ENCODE measurements at regions not wholly inside any gene's neighbourhood (a gene's known extent, or its start where the extent isn't known, plus 50 kb on each side); places are given as distances from the start of the nearest gene placed in this dataset.

- POLR2A ChIA-PET, result no interaction called here
- TF ChIP-seq NFRKB (IDR thresholded peaks at IDR 0.05) (no peak), ARNT (IDR thresholded peaks at IDR 0.05) (no peak), FOXK2 (IDR thresholded peaks at IDR 0.05) (no peak), FOXM1 (IDR thresholded peaks at IDR 0.05; ENCODE audit: borderline replicate concordance) (no peak), SUZ12 (IDR thresholded peaks at IDR 0.05) (no peak), L3MBTL2 (conservative IDR thresholded peaks at IDR 0.05) (no peak), CTBP1 (IDR thresholded peaks at IDR 0.05; ENCODE audit: borderline replicate concordance) (no peak)
- TF ChIP-seq, protein P1, sequence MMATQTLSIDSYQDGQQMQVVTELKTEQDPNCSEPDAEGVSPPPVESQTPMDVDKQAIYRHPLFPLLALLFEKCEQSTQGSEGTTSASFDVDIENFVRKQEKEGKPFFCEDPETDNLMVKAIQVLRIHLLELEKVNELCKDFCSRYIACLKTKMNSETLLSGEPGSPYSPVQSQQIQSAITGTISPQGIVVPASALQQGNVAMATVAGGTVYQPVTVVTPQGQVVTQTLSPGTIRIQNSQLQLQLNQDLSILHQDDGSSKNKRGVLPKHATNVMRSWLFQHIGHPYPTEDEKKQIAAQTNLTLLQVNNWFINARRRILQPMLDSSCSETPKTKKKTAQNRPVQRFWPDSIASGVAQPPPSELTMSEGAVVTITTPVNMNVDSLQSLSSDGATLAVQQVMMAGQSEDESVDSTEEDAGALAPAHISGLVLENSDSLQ (IDR thresholded peaks at IDR 0.05), result no peak
- no peak for DNase-seq (ENCODE audit: extremely low spot score)
- CTCF ChIA-PET, result no interaction called here
Observed at GRCh38 chr2:60329225-60329624, 224.2 kb downstream of the BCL11A start.

- ChIA-PET CTCF (no interaction called here), POLR2A (no interaction called here)
- TF ChIP-seq FOXA1 (IDR thresholded peaks at IDR 0.05) (no peak), FOXM1 (IDR thresholded peaks at IDR 0.05; ENCODE audit: borderline replicate concordance) (no peak), TARDBP (IDR thresholded peaks at IDR 0.05) (no peak), ELF4 (IDR thresholded peaks at IDR 0.05) (no peak), HDGF (IDR thresholded peaks at IDR 0.05; ENCODE audit: borderline replicate concordance) (no peak), ARNT (IDR thresholded peaks at IDR 0.05) (no peak), SUZ12 (IDR thresholded peaks at IDR 0.05) (no peak), L3MBTL2 (conservative IDR thresholded peaks at IDR 0.05) (no peak), LEF1 (IDR thresholded peaks at IDR 0.05; ENCODE audit: borderline replicate concordance) (no peak), FOXK2 (IDR thresholded peaks at IDR 0.05) (no peak), BHLHE40 (IDR thresholded peaks at IDR 0.05; ENCODE audit: borderline replicate concordance) (no peak), NFRKB (IDR thresholded peaks at IDR 0.05) (no peak), SP1 (IDR thresholded peaks at IDR 0.05) (no peak), CTBP1 (IDR thresholded peaks at IDR 0.05; ENCODE audit: borderline replicate concordance) (no peak), ZNF384 (IDR thresholded peaks at IDR 0.05) (no peak)
- TF ChIP-seq, protein P1 (IDR thresholded peaks at IDR 0.05), result no peak
- DNase-seq (ENCODE audit: extremely low spot score), result no peak
Observed at GRCh38 chr2:60324536-60324935, 228.9 kb downstream of the BCL11A start.

DNA sequence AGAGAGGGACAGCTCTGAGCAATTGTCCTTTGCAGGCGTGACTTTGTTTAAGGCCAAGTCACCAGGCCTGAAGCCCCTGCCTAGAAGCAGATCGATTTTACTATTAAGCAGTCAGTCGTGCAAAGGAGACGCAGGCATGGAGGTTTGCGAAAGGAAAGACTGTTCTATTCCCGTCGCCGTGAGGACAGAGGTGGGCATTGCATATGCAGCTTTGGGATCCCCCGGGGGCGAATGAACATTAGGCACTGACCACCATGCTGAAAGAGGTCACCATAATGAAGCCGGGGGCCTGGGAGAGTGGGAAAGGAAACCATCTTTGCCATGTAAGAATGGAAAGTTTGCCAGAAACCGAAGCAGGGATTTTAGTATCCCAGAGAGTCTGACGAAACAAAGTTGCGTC, 231.6 kb downstream of the BCL11A start:
- ChIA-PET CTCF (no interaction called here), POLR2A (no interaction called here)
- DNase-seq (ENCODE audit: extremely low spot score), result no peak
- TF ChIP-seq CTBP1 (IDR thresholded peaks at IDR 0.05; ENCODE audit: borderline replicate concordance) (no peak), FOXM1 (IDR thresholded peaks at IDR 0.05; ENCODE audit: borderline replicate concordance) (no peak), LEF1 (IDR thresholded peaks at IDR 0.05; ENCODE audit: borderline replicate concordance) (no peak), L3MBTL2 (conservative IDR thresholded peaks at IDR 0.05) (no peak), NFRKB (IDR thresholded peaks at IDR 0.05) (no peak), ELF4 (IDR thresholded peaks at IDR 0.05) (no peak), FOXA1 (IDR thresholded peaks at IDR 0.05) (no peak), BHLHE40 (IDR thresholded peaks at IDR 0.05; ENCODE audit: borderline replicate concordance) (no peak), SP1 (IDR thresholded peaks at IDR 0.05) (no peak), SUZ12 (IDR thresholded peaks at IDR 0.05) (no peak), ARNT (IDR thresholded peaks at IDR 0.05) (no peak), FOXK2 (IDR thresholded peaks at IDR 0.05) (no peak)
- TF ChIP-seq, protein P1 (IDR thresholded peaks at IDR 0.05), result no peak

DNA sequence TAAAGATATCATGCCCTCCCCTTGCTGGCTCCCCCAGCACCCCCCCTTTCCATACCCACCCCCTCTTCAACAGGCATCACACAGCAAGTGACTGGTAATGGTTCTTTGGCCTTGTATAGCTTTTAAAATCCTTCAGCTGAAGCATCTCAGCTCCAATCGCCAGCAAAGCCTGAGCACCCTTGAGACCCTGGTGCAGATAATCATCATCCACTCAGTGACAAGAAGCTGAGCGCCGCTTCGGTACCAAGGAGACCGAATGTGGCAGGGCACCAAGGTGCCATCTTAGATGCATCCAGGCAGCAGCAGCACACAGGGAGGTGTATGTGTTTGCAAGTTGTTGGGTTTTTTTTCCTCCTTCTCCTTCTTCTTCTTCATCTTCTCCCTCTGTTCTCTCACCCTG, 232.7 kb downstream of the BCL11A start:
- ChIA-PET CTCF (no interaction called here), POLR2A (no interaction called here)
- TF ChIP-seq HDGF (IDR thresholded peaks at IDR 0.05; ENCODE audit: borderline replicate concordance), result no peak
- TF ChIP-seq SP1 (IDR thresholded peaks at IDR 0.05), result no peak
- no peak for TF ChIP-seq CTBP1 (IDR thresholded peaks at IDR 0.05; ENCODE audit: borderline replicate concordance)
- TF ChIP-seq TARDBP (IDR thresholded peaks at IDR 0.05), result no peak
- no peak for TF ChIP-seq BHLHE40 (IDR thresholded peaks at IDR 0.05; ENCODE audit: borderline replicate concordance)
- no peak for TF ChIP-seq FOXK2 (IDR thresholded peaks at IDR 0.05)
- TF ChIP-seq ELF4 (IDR thresholded peaks at IDR 0.05), result no peak
- no peak for TF ChIP-seq FOXM1 (IDR thresholded peaks at IDR 0.05; ENCODE audit: borderline replicate concordance)

DNA sequence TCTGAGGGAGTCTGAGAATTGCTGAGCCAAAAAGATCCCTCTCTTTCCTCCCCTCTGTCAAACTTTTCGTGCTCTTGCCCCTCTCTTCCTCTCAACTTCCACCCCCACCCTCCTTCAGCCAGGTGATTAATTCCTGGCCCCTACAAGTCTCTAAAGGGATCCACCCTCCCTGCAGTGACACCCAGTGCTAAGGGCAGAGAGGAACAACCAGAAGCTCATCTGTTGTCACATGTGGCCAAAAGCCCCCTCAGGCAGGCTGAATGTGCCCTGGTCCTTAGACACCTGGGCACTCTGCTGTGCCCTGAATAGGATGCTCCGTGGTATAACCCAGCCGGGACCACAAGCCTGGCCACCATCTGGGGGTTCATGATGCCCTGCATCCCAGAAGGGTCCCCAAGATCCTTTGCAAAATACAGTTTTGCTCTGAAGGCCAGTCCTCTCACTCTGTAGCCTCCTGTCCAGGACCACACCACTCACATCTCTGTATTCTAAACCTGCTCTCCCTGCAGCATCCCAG, 234.4 kb downstream of the BCL11A start:
- DNase-seq (ENCODE audit: extremely low spot score), result no peak
- ChIA-PET POLR2A (no interaction called here), CTCF (no interaction called here)
- TF ChIP-seq, protein P1 (IDR thresholded peaks at IDR 0.05), result no peak
- TF ChIP-seq ELF4 (IDR thresholded peaks at IDR 0.05) (no peak), FOXK2 (IDR thresholded peaks at IDR 0.05) (no peak), ZNF384 (IDR thresholded peaks at IDR 0.05) (no peak), SP1 (IDR thresholded peaks at IDR 0.05) (no peak), CTBP1 (IDR thresholded peaks at IDR 0.05; ENCODE audit: borderline replicate concordance) (no peak), FOXM1 (IDR thresholded peaks at IDR 0.05; ENCODE audit: borderline replicate concordance) (no peak), NFRKB (IDR thresholded peaks at IDR 0.05) (no peak), ARNT (IDR thresholded peaks at IDR 0.05) (no peak), L3MBTL2 (conservative IDR thresholded peaks at IDR 0.05) (no peak), BHLHE40 (IDR thresholded peaks at IDR 0.05; ENCODE audit: borderline replicate concordance) (no peak), SUZ12 (IDR thresholded peaks at IDR 0.05) (no peak)

More for the DNA sequence above, 232.7 kb downstream of the BCL11A start:
- DNase-seq (ENCODE audit: extremely low spot score), result no peak

GRCh38 chr2:60318544-60318943, 234.9 kb downstream of the BCL11A start:
- CTCF ChIA-PET, result no interaction called here
- no peak for DNase-seq (ENCODE audit: extremely low spot score)

More at GRCh38 chr2:60318544-60318943, 234.9 kb downstream of the BCL11A start:
- no peak for TF ChIP-seq ZNF384 (IDR thresholded peaks at IDR 0.05)
- TF ChIP-seq CTBP1 (IDR thresholded peaks at IDR 0.05; ENCODE audit: borderline replicate concordance), result no peak
- no peak for TF ChIP-seq LEF1 (IDR thresholded peaks at IDR 0.05; ENCODE audit: borderline replicate concordance)
- TF ChIP-seq SUZ12 (IDR thresholded peaks at IDR 0.05), result no peak
- TF ChIP-seq TARDBP (IDR thresholded peaks at IDR 0.05), result no peak
- TF ChIP-seq, protein P1 (IDR thresholded peaks at IDR 0.05), result no peak
- no peak for TF ChIP-seq FOXK2 (IDR thresholded peaks at IDR 0.05)
- TF ChIP-seq FOXA1 (IDR thresholded peaks at IDR 0.05), result no peak
- TF ChIP-seq L3MBTL2 (conservative IDR thresholded peaks at IDR 0.05), result no peak
- no peak for TF ChIP-seq SP1 (IDR thresholded peaks at IDR 0.05)
- no peak for TF ChIP-seq ARNT (IDR thresholded peaks at IDR 0.05)
- no peak for TF ChIP-seq HDGF (IDR thresholded peaks at IDR 0.05; ENCODE audit: borderline replicate concordance)
- TF ChIP-seq NFRKB (IDR thresholded peaks at IDR 0.05), result no peak
- TF ChIP-seq ELF4 (IDR thresholded peaks at IDR 0.05), result no peak
- TF ChIP-seq BHLHE40 (IDR thresholded peaks at IDR 0.05; ENCODE audit: borderline replicate concordance), result no peak
- no peak for TF ChIP-seq FOXM1 (IDR thresholded peaks at IDR 0.05; ENCODE audit: borderline replicate concordance)
- POLR2A ChIA-PET, result no interaction called here

All from HEK293T (cell line).